ENCODE measurements at regions not wholly inside any gene's neighbourhood (a gene's known extent, or its start where the extent isn't known, plus 50 kb on each side); places are given as distances from the start of the nearest gene placed in this dataset.
"Not testable (repeated sequence)": the region's sequence is repeated elsewhere in the genome, so short reads cannot be mapped to it uniquely, and the experiment has no call there.

GRCh38 chr7:39791911-39792310, 158.1 kb upstream of the CDK13 start:
- TF ChIP-seq POLR2AphosphoS5 (IDR thresholded peaks at IDR 0.05; ENCODE audit: insufficient read depth in 1 of 2, low read depth in 1 of 2); CTCF (IDR thresholded peaks at IDR 0.05); POLR2A (IDR thresholded peaks at IDR 0.05): not testable (repeated sequence)

Data from vagina (tissue), 2 donors.